GM21786 (cell line): ENCODE measurements at regions not wholly inside any gene's neighbourhood (a gene's known extent, or its start where the extent isn't known, plus 50 kb on each side); places are given as distances from the start of the nearest gene placed in this dataset.
"Not testable (repeated sequence)": the region's sequence is repeated elsewhere in the genome, so short reads cannot be mapped to it uniquely, and the experiment has no call there.

Experiments
- ATAC-seq: cut with Tn5 transposase; IDR thresholded peaks from one replicate; pipeline ENCODE4 v1.9.1; 2021; ENCODE audit not compliant: unreplicated experiment

DNA sequence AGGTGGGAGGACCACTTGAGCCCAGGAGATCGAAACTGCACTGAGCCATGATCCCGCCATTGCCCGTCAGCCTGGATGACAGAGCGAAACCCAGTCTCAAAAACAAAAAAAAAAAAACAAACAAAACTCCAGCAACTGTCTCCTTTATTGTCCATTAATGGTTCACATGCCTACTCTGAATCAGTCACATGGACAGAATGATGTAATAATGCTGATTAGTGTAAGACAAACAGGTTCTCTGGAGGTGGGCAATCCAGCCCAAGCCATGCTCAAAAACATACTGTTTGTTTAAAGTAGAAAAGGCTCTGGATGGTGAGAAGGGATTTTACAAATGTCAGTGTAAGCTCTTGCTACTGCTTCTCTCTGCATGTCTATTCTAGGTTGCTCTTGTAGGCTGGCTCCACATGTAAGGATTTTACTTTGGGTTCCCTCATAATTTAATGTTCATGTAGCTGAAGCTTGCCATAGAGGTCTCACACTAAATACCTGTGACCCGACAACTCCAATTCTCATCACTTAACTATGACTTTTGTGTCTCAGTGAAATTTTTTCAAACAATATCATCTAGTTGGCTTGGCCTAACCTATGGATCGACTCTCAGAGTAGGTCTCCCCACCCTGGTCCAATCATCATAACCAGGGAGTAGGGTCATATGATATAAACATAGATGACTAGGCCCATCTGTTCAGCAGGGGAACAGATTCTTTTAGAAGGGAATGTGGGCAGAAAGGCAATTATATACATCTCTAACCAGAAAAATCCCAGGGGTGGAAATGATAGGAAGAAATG, 83.9 kb upstream of the SLC39A10 start:
- no peak for ATAC-seq

DNA sequence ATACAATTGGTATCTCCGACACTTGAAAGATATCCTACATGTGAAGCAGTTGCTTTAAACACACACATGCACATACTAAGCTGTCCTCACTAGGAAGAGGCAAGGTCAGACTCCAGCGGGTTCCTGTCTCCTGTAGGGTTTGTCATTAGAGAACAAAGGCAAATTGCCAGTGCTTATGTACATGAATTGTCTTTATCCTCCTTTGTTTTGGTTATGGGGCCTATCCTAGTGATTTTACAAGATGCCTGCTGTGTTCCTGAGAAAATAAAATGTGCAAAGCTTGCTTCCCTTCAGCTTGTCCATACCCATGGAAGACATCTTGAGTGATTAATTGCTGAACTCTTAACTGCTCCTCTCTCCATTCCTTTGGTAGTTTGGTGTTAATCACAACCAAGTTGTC, 86.7 kb upstream of the SLC39A10 start:
- no peak for ATAC-seq

DNA sequence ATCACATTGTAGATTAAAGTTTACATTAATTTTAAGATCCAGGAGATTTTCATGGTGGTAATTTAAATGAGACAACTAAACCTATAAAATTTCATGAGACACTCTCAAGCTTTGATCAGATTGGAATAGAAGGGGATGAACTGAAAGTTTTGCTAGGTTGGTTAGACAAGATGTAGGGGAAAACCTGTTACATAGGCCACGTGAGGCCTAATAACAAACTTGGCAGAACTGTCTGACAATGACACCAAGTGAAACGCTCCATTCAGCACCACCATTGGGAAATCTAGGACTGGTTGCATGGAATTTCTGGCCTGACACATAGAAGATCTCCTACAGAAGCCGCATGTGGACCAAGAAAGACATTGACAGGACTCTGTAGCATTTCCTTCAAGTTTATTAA, 87.8 kb upstream of the SLC39A10 start:
- no peak for ATAC-seq

DNA sequence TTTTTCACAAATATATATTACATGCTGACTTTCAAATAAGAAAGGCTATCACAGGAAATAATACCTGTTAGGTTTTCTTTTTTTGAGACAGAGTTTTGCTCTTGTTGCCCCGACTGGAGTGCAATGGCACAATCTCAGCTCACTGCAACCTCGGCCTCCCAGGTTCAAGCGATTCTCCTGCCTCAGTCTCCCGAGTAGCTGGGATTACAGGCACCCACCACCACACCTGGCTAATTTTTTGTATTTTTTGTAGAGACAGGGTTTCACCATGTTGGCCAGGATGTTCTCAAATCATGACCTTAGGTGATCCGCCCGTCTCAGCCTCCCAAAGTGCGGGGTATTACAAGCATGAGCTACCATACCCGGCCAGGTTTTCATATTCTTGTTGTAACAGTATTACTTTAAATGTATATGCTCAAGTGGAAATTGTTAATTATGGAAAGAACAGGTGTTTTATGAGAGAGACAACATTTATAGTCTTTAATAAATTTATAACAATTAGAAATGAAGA, 92.3 kb upstream of the SLC39A10 start:
- ATAC-seq: not testable (repeated sequence)

DNA sequence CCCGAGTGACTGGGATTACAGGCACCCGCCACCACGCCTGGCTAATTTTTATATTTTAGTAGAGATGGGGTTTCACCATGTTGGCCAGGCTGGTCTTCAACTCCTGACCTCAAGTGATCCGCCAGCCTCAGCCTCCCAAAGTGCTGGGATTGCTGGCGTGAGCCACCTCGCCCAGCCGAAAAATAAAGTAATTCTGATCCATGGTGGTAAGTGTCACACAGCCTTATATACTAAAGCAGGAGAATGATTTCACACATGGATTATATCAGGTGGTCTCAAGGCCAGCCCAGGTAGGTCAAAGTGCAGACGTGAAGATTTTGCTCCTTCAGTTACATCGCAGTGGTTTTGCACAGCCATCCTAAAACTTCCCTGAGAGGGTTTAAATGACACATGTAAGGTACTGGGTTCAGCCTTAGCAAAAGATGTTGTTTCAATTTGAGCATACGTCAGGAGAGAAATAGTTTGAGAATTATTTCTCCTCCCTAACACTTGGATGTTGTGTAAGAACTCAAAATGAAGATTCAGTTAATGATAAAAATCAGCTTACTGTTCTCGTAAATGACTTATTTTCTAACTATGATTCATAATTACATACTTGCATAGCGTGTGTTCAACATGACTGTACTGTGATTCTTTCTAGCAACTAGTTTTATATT, 93.0 kb upstream of the SLC39A10 start:
- no peak for ATAC-seq

DNA sequence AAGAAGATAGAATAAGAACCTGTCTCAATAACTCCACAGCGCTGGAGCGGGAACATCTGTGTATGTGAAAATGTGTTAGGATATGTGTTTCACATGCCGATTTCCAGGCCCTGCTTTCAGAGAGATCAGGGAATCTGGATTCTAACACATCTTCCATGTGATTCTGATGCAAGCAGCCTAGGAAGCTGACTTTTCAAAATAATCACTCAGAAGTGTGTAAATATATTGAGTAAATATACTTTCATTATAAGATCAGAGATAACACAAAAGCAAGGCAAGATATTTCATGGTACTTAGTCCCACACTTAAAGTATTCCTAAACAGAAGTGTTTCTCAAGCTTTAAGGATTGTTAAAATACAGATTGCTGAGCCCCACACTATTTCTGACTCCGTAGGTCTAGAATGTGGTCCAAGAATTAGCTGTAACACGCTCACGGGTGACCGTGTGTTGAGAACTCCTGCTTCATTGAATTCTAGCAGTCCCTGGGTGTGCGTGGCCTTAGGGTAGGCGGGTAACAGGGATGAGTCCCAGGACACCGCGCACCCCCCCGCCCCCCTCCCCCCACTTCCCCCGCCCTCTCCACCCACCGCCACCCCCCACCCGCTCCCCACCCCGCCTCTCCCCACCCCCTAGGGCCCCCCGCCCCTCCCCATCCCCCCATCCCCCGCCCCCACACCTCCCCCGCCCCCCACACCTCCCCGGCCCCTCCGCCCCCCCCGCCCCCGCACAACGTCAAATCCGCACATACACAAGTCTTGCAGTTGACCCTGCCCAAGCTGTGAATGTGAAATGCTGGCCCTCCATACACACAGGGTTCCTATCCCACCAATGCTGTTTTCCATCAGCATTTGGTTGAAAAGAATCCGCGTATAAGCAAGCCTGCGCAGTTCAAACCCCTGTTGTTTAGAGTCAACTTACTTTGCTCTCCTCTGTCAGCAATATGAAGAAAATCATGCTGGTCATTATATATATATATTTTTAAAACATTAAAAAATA, 94.2 kb upstream of the SLC39A10 start:
- no peak for ATAC-seq

DNA sequence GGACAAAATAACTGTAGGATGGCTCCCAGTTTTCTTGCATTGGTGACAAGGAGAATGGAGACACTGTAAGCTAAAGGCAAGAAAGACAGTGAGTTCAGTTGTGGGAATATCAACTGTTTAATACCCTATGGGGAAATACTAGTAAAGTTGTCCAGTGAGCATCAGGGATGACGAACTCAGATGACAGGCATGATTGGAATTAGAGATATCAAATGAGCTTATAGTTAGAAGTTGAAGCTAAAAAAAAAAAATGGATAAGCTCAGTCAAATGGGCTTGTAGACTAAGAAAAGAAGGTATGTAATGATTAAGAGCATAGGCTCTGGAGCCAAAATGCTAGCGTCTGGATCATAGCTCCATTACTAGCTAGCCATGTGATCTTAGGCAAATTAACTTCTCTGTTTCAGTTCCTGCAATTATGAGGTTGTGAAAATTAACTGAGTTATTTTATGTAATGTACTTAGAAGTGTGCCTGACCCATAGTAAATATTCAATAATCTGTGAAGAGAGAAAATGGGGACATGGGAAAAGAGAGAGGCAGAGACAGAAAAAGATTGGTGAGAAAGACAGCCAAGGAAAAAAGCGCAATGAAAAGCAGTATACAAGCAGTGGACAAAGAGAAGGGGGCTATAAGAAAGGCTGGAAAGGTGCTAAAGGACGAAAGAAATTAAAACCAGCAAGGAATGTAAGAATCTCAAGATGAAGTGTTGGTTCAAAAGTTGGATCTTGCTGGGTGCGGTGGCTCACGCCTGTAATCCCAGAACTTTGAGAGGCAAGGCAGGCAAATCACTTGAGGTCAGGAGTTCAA, 95.7 kb upstream of the SLC39A10 start:
- peak; percentile 40 for ATAC-seq

DNA sequence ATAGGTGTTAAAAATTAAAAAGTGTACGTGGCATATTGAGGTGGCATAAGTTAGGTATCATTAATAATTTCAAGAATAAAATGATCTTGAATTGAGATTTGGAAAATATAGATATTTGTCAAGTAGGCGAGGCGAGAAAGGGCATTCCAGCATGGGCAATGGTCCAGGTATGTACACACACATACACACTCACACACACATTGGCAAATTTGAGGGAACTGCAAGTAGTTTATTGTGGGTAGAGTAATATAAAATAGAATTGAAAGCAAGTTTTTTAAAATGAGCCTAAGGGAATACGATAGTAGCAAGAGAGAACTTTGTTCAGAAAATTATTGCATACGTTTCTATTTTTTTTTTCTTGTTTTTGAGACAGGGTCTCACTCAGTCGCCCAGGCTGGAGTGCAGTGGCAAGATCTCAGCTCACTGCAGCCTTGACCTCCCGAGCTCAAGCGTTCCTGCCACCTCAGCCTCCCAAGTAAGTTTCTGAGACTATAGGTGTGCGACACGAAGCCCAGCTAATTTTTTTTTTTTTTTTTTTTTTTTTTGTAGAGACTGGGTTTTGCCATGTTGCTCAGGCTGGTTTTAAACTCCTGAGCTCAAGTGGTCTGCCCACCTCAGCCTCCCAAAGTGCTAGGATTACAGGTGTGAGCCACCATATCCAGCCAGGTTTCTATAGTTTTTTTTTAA, 96.7 kb upstream of the SLC39A10 start:
- ATAC-seq: no peak

DNA sequence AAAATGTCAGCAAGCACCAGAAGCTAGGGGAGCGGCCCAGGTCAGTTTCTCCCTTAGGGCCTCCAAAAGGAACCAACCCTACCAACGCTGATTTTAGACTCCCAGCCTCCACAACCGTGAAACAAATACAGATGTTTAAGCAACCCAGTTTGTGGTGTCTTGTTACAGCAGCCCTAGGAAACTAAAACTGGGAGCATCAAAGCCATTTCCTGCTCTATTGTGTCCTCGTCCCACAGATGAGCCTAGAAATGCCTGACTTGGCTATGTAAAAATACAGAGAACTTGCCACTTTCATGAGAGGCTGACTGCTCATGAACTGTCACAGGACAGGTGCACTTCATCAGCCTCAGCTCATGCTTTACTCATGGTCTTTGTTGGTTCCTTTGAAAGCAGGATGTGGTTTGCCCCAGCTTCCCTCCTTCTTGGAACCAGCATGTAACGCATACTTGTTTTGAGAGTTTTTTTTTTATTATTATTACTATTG, 97.6 kb upstream of the SLC39A10 start:
- peak; percentile 85 for ATAC-seq

DNA sequence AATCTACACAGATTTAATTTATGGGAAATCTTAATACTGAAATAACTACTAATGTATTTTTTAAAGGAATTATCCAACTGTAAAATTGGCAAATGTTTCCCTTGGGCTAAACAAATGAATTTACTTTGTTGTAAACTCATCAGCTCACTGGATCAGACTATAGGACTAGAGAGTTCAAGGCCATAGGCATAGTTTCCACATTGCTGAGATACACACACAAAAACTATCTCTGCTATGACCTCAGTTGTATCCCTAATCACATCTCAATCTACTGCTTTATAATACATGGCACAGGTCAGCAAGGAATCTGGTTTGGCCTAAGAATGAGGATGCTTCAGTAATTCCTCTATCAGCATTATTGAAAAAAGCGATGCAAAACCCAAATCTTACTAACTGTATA, 101.1 kb upstream of the SLC39A10 start:
- ATAC-seq: no peak

DNA sequence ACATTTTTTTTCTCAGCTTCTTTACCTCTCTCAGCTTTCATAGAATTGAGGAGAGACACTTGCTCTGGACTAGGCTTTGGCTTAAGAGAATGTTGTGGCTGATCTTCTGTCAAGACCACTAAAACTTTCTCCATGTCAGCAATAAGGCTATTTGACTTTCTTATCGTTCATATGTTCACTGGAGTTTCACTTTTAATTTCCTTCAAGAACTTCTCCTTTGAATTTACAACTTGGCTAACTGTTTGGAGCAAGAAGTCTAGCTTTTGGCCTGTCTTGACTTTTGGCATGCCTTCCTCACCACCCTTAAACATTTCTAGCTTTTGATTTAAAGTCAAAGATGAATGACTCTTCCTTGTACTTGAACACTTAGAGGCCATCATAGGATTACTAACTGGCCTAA, 104.4 kb upstream of the SLC39A10 start:
- ATAC-seq: no peak

DNA sequence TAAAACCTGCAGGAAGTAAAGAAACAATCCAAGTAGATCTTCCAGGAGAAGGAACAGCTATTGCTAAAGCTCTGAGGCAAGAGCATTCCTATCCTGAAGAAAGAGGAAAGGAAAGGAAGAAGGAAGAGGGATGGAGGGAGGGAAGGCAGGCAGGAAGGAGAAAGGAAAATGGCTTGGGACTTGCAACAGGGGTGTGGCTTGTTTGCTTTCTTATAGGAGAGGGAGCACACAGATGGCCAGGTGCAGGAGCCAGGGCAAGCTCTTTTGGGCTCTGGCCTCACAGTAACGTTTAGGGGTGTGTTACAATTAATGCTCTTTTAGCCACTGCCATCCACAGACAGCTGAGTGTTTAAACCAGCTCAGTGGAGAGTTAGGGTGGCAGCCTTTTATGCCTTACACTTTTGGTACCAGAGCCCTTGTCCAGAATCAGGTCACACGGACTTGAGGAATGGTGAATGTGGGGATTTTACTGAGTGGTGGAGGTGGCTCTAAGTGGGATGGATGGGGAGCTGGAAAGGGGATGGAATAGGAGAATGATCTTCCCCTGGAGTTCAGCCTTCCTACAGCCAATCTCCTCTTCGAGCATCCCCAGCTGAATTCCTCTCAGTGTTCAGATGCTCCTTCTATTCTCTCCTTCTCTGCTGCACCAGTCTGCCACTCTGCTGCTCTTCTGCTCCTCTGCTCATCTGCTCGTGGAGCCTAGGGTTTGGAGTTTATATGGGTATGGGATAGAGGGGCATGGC, 108.7 kb upstream of the SLC39A10 start:
- no peak for ATAC-seq

DNA sequence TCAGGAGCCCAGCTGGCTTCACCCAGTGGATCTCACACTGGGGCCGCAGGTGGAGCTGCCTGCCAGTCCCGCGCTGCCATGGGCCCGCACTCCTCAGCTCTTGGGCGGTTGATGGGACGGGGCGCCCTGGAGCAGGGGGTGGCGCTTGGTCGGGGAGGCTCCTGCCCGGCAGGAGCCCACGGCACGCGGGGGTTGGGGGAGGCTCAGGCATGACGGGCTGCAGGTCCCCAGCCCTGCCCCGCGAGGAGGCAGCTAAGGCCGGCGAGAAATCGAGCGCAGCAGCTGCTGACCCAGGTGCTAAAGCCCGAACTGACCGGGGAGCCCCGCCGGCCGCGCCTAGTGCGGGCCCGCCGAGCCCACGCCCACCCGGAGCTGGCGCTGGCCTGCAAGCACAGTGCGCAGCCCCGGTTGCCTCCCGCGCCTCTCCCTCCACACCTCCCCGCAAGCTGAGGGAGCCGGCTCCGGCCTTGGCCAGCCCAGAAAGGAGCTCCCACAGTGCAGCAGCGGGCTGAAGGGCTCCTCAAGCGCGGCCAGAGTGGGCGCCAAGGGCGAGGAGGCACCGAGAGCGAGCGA, 109.7 kb upstream of the SLC39A10 start:
- not testable (repeated sequence) for ATAC-seq

DNA sequence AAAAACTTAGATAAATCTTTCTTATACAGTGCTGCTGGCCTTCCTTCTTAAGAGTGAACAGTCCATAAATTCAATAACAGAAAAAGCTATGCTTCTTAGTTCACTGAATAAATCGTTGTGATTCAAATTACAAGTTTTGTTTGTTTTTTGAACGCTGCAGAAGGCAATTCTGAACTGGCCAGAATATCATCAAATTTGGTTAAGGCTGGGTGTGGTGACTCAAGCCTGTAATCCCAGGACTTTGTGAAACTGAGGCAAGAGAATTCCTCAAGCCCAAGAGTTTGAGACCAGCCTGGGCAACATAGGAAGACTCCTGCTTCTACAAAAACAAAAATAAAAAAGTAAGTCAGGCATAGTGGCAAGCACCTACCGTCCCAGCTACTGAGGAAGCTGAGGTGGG, 111.2 kb upstream of the SLC39A10 start:
- ATAC-seq: no peak

DNA sequence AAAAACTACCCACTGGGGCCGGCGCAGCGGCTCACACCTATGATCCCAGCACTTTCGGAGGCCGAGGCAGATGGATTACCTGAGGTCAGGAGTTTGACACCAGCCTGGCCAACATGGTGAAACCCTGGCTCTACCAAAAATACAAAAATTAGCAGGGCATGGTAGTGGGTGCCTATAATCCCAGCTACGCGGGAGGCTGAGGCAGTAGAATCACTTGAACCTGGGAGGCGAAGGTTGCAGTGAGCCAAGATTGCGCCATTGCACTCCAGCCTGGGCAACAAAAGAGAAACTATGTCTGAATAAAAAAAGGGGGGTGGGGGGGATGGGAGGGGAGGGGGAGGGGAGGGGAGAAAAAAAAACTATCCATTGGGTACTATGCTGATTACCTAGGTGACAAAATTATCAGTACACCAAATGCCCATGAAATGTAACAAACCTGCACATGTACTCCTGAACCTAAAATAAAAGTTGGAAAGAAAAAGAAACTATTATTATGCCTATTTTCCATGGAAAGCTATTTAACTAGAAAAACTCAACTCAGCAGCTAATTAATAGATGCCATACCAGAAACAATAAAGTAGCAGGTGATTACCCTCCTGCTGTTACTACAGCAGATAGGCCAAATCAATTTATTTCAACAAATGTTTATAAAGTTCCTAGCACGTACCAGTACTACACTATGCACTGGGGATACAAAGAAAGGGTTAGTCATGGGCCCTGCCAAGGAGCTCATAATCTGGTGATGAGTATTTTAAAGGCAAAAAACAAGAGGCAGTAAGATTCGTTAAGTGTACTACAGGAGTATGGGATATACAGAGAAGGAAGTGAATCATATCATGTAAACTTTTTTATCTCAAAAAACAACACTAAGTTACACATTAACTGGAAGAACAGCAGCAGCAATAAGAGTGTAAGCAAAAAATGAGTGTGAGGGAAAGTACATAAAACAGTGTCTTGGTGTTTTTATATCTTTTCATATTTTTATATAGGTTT, 112.8 kb upstream of the SLC39A10 start:
- ATAC-seq: peak; percentile 98

DNA sequence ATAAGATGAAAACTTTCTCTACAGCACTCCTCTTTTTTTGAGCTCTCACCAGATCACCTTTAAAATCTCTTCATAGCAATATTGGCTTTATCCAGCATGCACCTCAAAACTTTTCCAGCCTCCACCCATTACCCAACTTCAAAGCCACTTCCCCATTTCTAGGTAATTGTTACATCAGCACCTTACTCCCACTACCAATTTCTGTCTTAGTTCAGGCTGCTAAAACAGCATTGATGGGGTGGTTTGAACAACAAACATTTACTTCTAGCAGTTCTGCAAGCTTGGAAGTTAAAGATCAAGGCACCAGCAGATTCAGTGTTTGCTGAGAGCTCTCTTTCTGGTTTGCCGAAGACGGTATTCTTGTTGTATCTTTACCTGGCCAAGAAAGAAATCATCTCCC, 114.0 kb upstream of the SLC39A10 start:
- no peak for ATAC-seq

DNA sequence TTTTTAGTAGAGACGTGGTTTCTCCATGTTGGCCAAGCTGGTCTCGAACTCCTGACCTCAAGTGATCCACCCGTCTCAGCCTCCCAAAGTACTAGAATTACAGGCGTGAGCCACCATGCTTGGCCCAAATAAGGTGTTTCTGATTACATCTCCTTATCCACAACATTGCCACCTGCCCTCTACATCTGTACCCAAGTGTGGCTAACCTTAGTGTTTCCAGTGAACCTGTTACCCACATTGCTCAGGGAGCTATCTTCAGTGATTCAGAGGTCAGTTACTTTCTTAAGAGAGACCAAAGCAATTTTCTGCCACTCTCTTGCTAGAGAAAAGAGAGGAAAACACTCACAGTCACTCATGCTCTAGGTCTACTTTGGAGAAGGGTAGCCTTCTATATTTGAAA, 115.0 kb upstream of the SLC39A10 start:
- no peak for ATAC-seq
